NCI-H82 treated with DMSO at 0.1 percent for 48 hours (cell line): ENCODE measurements at regions not wholly inside any gene's neighbourhood (a gene's known extent, or its start where the extent isn't known, plus 50 kb on each side); places are given as distances from the start of the nearest gene placed in this dataset.

Experiments used
- DNase-seq: peaks from one replicate; lab custom pipeline; 2025; ENCODE audit not compliant: unreplicated experiment; lab: John Stamatoyannopoulos, UW

- DNase-seq = no peak
Observed at GRCh38 chr3:73677336-73678024, 52.7 kb upstream of the PDZRN3 start.
